NCI-H748 (cell line): ENCODE measurements at regions not wholly inside any gene's neighbourhood (a gene's known extent, or its start where the extent isn't known, plus 50 kb on each side); places are given as distances from the start of the nearest gene placed in this dataset.

Experiments
- DNase-seq: peaks from one replicate; lab custom pipeline; 2025; ENCODE audit not compliant: unreplicated experiment; lab: John Stamatoyannopoulos, UW

DNA sequence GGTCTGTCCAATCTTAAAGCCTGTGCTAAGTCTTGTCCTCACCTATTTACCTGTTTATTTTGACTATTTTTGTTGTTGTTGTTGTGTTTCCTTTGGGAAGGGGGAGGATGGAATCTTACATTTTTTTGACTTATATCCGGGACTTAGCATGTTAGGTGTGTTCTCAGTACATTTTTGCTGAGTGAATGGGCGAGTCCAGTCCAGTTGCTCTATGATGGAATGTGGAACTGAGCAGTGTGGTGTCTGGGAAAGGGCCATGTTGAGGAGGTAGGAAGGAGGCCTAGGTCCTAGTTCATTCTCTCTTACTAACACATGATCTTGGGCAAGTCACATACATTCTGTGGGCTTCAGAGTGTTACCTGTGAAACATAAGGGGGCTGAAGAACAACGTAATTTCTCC, 80.9 kb upstream of the SLC38A2 start:
- no peak for DNase-seq

DNA sequence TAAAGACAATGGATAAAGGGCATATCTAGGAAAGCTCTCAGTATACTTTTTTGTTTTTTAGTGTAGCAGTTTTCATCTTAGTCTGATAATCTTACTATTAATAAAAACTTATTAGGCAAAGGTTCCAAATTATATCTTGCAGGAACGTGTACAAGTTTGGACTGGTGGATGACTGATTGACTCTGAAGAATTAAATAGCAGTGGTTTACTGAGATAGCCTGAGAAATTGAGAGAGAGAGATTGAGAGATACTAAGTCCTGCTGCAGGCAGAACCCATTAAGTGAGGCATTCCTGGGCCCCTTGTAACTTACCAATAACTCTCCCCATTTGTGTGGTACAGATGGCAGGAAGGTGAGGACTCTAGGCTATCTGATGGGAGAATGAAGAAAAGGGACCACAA, 80.2 kb upstream of the SLC38A2 start:
- DNase-seq = no peak

DNA sequence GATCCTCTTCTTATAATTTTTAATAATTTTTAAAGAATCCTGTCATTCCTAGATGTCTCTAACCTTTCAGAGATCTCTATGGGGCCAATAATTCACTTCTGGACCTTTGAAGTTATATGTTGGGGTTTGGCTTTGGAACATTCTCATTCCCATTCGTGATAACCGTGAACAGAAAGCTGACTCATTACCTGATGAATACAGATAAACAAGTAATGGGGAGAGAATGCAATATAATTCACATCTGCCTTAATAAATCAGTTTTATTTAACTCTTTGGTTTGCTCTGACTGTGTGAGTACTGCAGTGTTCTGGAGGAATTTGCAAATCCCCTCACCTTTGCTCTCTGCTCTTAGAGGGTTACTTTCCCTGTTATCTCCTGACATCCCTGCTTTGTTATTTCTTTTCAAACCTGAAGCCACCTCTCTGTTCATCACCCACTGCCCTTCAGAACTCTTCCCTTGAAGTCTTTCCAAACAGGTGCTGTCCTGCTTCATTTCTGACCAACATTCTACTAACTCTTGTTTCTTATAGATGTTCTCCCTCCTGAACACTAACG, 79.6 kb upstream of the SLC38A2 start:
- no peak for DNase-seq

DNA sequence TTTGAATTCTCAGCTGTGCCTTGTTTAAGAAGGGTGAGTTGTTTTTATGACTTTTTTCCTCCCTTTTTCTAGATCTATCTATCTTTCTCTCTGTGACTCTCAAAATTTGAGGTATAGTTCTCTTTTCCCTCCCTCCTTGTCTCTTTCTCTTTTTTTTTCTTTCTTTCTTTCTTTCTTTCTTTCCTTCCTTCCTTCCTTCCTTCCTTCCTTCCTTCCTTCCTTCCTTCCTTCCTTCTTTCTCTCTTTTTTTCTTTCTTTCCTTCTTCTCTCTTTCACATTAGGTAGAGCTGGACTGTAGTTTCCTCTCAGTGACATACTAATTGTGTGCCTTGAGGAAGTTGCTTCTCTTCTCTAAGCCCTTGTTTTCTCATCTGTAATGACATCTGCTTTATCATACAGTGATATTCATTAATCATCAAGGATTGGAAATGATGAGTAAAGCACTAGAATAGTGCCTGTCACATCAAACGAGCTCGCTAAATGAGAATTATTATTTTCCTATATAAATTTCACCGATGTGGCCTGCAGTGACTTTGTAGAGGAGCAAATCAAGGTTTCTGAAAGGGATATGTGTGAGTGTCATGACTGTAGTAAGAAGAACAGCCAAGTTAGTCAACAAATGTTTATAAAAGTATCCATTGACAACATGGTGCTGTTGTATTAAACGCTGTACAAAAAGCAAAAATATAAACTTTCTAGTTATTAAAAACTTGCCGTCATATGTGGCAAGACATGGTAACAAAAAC, 78.9 kb upstream of the SLC38A2 start:
- no peak for DNase-seq

DNA sequence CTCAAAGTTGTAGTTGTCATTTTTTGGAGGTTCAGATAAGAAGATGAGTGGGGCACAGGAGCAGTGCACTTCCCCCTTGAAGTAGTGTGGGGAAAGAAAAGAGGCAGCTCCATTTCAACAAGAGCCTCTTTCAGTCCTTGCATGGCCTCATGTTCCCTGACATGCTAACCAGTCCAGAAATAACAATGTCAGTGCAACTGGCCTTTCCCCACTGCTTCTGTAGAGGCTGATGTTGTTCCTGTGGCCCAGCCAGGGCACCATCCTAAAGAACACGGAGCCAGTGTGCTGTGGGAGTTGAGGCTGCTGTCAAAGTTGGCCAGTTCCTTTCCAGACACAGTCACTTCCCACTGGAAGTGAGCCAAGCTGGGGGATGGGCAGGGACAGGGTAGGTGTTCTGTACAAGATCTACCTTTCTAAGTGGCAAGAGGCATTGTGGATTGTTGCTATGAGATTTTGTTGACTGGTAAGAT, 77.7 kb upstream of the SLC38A2 start:
- no peak for DNase-seq

DNA sequence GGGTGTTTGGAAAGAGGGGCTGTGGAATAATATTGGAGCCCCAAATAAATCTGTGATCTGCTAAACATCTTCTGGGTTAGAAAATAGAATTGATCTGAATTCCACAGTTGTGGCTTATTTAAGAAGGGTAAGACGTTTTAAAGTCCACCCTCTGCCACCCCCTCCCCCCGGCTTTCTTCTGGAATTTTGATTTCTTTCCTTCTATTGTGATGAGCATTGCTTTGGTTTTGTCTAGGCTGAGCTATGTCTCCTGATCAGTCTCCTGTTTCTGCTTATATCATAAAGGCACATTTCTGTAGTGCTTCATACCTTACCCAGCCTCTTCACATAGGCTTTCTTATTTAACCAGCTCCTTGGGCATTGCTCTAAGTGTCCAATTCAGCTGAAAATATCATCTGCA, 77.3 kb upstream of the SLC38A2 start:
- DNase-seq = no peak

DNA sequence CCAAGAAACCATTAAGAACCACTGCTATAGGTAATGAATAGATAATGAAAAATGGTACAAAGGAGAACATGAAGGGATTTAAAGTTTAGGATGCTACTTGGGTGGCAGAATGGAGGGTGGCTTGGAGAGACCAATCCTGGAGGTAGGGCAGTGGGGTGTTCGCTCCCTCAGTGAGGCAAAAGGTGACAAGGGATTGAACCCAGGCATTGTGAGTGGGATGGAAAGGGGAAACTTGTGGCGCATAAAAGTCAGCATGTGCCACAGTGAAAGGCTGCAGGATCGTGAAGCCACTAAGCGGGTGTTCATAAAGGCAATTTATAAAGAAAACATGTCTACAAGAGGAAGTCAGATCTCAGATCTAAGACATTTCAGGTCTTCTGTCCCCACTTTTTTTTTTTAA, 76.7 kb upstream of the SLC38A2 start:
- no peak for DNase-seq

DNA sequence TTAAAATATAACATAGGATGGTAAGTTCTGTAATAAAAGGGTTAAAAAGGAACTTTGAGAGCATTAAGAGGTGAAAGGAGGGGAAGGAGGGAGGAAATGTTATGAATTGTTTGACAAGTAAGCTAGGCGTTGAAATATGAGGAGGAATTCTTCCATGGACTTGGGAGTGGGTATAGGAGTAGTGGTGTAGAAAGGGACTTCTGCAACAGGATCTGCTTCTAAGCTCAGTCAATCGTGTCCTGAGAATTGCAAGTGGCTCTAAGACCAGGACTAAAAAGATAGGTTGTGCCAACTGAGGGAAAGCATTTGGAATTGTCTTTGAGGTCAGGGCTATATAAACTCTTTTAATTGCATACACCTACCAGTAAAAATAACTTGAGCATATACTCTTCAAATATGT, 74.1 kb upstream of the SLC38A2 start:
- no peak for DNase-seq

DNA sequence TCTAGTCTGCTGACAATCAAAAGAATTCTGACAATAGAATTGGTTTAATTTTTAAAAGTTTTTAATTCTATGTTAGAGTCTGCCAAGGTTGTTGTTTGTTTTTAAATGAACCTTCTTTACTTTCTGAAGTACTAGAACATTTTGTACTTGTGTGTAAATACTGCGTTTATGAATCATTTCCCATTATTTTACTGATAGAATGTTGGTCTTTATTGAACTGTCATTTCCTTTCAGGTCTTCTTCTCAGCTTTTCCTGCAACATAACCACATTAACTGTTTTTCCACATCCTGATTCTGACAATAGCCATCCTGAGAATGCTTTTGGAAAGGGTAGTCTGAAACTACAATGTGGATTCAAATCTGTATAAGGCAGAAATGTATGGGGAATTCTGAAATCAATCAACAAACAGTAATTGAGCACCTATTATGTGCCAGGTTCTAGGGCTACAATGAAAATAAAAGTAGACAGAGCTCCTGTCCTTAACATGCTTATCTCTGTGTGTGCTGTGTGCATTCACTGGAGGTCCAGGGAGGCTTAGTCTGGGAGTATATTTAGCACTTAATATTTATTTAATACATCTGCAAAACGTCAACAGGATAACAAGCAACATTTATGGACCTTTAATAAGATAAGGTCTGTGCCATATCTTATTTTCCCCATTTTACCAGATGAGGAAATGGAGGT, 73.1 kb upstream of the SLC38A2 start:
- no peak for DNase-seq

DNA sequence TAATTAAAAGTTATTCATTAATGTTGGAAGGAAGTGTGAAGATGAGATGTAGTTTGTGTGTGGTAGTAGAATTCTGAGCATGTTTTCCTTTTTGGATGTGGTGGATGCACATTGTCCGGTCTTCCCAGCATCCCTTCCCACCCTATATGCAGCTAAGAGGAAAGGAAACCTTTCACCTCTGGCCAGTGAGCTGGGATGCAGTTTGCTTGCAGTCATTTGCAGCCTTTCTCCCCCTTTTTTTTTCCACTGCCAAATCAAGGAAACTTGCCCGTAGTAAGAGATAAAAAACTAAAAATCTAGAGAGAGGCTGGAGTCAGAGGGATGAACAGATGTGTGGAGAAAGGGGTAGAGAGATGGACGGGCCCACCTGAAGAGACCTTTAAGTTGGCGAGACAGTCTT, 72.5 kb upstream of the SLC38A2 start:
- DNase-seq = no peak

DNA sequence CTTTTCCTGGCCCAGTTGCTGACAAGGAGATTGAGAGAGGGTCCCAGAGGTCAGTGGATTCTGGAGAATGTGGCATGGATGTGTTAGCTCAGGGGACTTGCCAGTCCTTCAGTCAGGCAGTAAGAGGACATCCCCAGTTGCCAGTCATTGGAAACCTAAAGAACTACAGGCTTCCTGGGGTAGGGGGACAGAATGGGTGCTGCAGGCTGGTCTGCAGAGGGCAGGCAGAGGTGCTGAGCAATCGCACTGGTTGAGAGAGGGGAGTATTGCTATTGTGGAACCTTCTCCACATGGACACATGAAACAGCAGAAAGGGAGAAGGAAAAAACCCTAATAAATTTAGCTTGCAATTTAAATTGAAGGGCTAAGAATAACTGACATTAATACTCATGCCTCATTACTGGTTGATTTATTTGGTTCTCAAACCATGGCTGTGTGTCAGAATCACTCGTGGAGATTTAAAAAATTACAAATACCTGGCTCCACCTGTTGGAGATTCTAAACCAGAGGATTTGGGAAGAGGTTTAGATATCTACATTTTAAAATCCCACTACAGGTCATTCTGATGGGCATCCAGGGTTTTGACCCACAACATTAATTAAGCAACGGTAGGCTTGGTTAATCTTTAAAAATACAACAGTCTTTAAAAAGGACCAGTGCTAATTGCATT, 71.2 kb upstream of the SLC38A2 start:
- no peak for DNase-seq

DNA sequence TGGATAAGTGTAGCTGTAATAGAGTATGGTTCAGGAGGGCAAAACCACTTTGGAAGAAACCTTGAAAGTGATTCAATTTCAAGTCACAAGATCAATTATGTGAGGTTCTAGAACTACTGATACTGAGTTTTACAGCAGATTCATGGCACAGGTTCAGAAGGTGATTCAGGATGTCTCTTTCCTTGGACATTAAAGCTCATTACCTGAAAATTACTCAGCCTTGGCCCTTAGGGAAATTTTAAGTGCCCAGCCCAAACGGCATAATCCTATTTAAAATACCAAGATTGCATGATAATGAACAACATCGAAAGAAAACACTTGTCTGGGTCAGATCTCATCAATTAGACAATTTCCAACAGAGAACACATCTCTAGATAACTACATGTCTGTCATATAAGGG, 70.2 kb upstream of the SLC38A2 start:
- DNase-seq = no peak

DNA sequence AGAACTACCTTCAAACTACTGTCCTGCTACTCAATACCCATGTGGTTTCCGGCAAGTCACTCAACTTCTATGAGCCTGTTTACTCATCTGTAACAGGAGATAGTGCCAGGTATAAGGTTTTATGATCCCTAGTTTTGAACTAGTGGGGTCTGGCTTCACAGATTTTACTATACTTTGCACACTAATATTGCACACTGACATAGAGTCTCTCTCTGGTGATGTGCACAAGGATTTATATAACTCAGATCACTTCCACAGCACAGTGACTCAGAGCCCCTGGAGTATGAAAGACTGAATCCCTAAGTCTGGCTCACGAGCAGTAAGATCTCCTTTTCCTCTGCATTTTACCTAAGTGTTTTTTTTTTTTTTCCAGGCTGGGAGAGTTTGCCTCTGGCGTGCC, 69.7 kb upstream of the SLC38A2 start:
- DNase-seq = no peak

DNA sequence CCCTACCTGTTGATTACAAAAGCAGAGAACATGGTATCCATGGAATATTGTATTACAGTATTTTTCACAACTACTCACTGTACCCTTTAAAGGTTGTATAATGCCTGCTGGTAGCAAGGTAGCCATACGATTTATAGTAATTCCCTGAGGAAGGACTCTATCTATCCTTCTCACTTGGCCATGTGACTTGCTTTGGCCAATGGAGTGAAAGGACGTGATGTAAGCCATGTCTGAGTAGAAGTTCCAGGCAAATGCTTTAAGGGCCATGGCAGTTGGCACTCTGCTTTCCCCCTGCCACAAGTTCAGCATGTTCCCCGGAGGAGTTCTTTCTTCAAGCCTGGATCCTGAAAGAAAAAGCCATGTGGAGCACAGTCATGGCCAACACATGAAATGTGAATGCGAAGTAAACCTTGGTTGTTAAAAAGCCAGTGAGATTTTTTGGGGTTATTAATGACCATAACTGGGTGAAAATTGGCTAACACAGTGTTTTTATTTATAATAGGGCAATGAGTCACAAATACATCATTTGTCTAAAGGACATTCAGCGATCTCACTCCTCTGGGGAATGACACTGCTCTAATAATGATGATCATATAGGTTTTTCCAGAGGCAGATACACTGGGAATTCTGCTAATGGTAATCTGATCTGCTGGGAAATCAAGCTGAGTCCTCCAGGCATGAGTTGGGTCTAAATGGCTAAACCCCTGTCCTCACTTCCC, 67.4 kb upstream of the SLC38A2 start:
- no peak for DNase-seq

DNA sequence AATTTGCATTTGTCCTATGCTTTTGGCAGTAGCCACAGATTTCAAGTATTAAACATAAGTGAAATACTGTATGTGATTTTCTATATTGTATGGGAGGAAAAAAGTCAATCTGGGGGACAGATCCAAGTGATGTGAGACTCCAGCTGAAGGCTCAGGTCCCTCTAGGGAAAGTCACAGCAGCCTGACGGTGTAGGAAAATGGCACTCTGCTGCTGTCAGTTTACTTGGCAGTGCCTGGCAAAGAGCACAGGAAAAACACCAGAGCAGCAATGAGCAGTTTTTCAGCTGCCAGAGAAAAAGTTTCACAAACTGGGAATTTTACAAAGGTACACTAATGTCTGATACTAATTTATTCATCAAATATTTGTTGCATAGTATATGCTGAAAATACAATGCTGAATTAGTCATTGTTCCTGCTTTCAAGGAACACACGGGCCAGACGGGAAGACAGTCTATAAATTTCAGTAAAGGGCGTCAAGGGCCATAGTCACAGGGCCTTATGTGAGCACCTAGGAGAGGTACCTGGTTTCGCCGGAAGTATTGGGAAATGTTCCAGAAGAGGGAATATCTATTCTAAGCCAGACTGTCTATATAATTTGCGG, 66.2 kb upstream of the SLC38A2 start:
- DNase-seq = no peak

DNA sequence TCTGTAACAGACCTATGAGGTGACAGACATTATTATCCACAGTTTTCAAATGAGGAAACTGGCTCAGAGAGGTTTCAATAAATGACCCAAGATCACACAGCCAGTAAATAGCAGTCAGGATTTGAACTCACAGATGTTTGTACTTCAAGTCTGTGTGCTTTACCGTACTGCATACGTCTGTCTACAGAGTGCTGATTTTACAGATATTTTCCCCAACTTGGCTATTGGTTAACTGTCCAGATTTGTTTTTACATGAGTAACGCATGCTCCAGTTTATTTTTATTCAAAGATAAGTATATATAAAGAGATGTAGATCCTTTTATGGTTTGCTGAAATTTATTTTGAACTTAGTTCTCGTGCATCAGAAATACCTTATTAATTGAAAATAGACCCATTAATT, 65.7 kb upstream of the SLC38A2 start:
- DNase-seq = no peak

DNA sequence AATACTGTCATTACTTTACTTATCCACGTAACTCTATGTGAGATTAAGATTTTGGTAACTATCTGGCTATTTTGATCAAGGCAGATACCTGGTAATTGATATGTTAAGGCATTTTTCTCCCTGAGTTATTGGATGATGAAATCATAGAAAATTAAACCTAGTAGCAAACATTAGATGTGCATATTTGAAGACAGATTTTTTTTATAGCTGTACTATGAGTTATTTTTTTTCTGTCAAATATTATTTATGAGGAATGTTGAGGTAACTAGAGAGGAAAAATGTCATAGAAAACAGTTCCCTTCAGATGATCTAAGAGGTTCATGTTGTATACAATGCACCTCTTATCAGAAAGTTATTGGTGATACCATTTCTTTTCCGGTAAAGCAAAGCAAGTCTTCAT, 64.9 kb upstream of the SLC38A2 start:
- no peak for DNase-seq

DNA sequence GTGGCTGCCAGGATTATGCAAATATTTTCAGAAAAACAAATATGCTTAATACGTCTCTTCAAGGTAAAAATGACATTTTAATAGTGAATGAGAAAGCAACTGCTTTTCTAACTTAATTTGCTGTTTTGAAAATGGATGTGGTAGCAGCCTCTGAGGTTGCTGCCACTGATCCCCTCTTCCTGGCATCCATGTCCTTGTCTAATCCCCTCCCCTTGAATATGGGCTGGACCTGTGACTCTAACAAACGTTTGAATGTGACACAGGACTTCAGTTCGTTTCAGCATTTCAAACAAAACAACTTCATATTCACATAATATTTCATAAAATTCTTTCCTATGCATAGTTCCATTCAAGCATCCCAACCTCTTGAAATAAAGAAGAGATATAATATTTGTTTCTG, 64.2 kb upstream of the SLC38A2 start:
- no peak for DNase-seq

DNA sequence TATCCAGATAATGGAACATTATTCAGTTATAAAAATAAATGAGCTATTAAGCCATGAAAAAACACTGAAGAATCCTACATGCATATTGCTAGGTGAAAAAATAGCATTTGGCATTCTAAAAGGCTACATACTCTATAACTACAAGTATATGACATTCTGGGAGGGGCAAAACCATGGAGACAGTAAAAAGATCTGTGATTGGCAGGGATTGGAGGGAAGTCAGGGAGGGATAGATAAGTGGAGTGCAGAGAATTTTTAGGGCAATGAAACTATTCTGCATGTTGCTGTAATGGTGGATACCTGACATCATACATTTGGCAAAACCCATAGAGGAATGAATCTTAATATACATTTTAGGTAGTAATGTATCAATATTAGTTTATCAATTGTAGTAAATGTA, 63.1 kb upstream of the SLC38A2 start:
- no peak for DNase-seq

DNA sequence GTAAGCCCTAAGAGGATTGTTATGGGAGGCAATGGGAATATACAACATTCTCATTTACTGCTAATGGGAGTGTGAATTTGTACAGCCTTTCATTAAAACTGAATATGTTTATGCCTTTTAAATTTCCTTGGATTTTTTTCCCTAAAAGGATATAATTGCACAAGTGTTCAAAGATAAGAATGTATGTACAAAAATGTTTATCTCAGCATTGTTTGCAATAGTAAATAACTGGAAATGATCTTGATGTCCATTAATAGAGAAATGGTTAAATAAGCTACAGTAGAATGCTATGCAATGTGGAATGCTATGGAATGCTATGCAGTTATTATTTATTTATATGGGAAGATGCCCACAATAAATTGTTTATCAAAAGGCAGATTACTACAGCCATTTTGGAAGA, 62.5 kb upstream of the SLC38A2 start:
- DNase-seq = no peak

DNA sequence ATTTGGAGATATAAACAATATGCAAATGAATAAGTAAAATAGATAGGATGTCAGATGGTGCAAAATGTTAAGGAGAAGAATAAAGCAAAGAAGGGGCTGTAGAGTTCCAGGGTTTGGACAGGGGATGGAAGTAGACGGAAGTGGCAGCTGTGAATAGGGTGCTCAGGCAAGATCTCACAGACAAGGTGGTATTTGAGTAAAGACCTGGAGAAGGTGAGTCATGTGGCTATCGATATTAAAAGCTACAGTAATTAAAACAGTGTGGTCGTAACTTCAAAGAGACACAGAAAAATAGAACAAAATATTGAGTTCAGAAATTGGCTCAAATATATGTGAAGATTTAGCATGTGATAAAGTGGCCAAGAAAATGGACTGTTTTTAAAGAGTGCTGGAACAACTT, 61.3 kb upstream of the SLC38A2 start:
- no peak for DNase-seq
